GM19452 (cell line): ENCODE measurements at regions not wholly inside any gene's neighbourhood (a gene's known extent, or its start where the extent isn't known, plus 50 kb on each side); places are given as distances from the start of the nearest gene placed in this dataset.

ENCODE experiments used
- ATAC-seq: cut with Tn5 transposase; IDR thresholded peaks from one replicate; pipeline ENCODE4 v1.9.1; 2021; ENCODE audit not compliant: unreplicated experiment

DNA sequence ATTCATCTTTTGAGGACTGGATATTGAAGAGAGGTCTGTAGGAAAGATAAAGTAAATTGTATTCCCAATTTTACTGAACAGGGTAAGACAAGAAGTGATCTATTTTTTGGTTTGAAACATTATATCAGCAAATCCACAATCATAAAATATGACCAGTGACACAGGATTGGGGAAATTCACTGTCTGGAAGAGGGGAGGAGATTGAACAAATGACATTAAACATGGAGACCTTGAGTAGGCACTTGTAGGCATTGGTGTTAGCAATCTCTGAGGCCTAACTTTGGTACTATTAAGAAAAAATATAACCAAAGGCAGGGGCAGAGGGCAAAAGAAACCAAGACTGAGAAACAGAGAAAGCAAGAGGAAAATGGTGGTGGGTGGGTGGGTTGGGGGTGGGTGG lies 132.6 kb upstream of the TMEM161B start:
- no peak for ATAC-seq

DNA sequence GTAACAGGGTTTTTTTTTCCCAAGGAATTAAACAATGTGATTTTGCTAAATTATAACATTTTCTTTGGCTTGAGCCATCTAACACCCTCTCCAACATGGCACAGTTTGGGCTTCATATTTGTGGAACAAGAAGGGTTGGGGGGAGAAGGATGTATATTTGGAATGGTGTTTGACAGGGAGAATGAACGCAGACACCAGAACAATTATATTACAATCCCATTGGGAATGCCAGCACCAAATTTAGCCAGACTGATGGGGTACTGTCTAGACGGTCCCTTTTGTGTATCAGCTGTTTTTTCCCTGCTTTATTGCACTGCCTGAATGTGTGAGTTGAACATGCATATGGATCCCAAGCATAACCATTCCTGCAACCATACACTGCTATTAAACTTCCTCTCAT lies 130.9 kb upstream of the TMEM161B start:
- ATAC-seq, result no peak

DNA sequence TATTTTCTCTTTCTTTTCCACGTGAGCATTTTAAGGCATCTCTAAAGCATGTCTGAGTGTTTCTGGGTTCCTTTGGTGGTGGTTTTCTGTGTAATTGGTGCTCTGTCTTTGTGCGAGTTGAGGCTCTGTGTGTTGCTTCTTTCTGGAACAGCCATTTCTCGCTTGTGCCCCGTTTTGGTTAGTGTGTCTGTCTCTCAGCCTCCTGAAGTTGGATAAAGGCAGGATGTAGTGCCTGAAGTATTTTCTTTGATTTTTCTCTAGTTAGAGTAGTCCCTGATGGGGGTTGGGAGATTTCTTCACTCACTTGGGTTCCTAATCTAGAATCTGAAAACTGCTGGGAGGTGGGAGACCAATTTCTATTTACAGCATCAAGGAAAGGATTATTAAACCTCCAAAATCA lies 129.7 kb upstream of the TMEM161B start:
- ATAC-seq, result no peak

DNA sequence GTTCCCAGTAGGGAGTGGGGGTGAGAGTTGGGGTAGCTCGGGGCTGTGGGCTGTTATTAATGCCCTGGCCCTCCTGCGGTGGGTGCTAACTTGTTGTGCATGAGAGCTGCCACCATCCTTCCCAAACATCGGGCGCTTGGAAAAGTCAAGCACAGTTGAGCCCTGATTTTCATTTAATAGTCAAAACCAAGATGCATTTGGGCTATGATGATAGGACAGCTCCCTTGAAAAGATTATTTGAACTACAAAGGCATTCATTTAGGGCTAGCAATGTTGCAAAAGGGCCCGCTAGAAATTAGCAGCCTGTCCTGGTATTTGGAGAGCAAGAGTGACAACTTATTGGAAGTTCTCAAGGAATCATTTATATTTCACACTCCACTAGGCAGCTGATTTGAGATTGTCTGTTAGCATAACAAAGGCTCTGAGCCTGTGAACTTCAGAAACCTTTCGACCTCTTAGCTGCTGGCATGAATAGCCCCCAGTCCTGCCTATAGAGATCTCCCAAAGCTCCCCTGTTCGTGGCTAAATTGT lies 128.2 kb upstream of the TMEM161B start:
- no peak for ATAC-seq

DNA sequence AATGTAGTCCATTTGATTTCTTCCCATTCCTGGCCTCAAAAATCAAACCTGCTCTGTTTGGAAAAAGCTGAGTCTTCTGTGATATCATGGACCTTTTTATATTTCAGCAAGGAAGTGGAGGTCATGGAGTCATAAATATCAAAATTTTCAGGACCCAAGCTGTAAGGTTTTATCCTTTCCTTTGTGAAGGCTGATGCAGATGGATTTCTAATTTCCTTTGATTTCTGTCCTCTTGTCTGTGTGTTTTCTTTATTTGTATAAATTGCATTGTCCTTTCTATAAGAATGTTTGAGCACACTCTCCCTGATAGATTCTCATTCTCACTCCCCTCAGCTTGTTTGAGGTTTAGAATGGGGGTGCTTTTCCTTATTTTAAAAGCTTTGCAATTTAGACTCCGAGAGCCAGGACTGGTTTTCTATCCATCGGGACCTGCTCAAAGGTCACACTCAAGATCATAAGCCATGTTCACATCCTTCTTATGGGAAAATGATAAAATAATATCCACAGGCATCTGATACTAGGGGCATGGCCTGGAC lies 127.4 kb upstream of the TMEM161B start:
- no peak for ATAC-seq

DNA sequence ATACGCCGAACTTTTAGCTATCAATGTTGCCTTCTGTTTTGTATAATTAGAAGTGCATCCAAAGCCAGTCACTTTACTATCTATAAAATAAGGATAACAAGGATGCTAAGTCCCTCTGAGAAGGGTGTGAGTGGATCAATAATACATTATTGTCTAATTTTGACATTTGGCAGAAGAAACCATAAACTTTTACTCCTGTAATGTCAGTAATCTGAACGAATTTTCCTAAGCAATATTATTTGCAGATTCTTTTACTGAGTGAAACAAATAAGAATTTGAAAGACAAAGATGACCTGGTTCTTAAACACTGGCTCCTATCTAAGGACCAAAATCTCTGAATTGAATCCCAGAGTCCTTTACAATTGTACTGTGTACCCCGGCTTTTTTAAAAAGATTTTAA lies 126.6 kb upstream of the TMEM161B start:
- ATAC-seq, result no peak

DNA sequence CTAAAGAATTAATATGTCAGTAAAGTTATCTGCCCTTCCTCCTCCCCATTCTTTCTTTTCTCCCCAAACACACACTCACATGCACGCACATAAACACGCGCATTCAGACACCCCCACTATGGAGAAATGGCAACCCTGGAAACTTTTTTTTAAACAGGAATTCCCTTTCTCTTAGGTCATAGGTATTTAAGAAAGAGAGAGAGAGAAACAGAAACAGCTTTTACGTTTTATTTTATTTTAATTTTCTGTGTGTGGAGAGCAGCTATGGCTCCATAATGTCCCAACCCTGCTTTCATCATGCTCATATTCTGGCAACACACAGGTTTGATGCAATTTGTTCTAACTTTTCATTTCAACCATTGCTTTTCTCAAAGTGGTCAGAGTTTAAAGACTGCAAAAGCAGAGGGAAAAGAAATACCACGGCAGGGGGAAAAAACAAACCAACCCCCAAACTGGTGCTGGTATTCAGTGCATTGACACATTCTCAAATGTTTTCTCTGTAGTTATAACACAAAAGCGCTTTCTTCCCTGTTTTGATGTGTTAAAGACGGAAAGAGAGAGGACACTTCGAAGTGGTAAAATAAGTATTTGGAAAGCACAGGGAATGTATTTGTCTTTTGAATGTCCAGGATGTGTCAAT lies 126.0 kb upstream of the TMEM161B start:
- ATAC-seq, result no peak

DNA sequence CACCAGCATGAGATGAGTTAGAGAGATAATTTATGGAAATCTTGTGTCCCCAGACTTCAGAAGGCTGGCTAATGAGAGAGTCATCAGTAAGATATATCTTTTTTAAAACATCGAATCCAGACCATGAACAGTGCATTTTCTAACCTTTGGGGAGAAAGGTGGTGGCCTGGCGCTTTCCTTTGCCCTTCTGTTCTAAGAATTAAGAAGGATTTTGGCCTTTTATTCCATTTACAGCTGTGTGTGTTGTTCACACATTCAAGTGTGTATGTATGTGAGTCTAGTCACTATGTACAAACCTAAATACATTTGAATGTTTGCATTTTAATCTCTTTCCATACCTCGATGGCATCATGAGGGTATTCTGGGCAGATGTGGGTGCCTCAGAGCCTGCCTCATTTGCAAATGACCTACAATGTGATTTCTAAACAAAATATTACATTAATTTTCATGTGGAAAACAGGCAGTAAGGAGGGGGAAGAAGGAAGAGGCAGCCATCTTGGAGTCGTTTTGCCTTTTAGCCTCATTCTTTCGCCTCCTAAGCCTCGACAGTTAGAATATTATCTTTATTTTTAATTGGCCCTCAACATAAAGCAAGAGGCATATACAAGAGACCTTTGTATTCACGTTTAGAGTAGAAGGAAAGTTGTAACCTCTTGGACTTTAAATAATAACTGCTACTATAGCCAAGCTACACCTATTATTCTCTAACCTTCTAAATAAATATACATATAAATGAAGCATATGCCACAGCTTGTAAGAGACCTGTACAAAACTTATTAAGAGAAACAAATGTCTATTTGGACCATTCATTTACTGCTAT lies 125.3 kb upstream of the TMEM161B start:
- ATAC-seq, result no peak

DNA sequence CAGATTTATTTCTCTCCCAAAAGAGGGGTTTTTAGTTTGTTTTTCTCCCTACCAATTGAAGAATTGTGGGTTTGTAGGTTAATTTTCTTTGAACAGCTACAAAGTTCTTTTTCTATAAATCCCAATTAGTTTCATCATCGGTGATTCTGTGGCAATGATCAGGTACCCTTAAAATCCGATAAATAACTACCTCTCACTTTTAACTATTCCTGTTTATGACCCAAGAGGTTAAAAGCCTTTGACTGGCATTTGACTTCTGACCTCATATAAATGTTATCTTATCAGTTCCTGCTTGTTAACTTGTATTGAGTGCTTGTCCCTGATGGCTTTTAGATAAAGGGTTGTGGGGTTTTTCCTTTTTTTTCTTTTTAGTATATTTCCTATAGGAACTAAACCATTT lies 124.4 kb upstream of the TMEM161B start:
- no peak for ATAC-seq

DNA sequence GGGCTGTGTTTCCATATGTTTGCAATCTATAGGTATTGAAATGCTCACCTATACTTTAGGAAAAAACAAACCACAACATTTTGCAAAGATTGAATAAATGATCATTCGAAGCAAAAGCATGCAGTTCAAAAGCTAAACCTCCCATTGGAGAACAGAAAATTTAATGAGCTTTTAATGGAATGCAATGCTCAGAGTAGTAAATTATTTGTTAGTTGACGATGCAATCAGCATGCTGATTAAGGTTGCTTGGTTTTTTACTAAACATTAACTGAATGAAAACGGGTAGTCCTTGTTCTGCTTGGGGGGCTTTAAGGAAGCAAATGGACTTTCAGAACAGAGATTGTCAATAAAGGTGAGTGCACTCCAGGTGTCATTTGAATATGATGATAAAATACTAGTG lies 123.3 kb upstream of the TMEM161B start:
- no peak for ATAC-seq

DNA sequence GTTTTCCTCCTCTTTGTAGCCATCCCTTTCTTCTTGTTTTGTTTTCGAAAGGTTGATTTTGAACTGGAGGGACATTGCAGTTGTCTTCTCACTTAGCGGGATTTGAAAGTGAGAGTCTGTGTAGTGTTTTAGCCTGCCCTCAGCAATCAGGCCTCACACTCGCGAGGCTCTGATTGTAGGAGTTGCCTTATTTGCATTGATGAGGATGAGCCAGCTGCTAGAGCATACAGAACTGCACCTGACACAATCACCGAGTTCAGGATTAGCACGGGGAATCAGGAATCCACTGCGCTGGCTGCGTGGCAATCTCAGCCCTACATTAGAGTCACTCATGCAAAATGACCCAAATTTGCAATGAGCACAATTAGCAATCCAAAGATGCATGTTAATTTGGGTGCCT lies 122.5 kb upstream of the TMEM161B start:
- no peak for ATAC-seq

DNA sequence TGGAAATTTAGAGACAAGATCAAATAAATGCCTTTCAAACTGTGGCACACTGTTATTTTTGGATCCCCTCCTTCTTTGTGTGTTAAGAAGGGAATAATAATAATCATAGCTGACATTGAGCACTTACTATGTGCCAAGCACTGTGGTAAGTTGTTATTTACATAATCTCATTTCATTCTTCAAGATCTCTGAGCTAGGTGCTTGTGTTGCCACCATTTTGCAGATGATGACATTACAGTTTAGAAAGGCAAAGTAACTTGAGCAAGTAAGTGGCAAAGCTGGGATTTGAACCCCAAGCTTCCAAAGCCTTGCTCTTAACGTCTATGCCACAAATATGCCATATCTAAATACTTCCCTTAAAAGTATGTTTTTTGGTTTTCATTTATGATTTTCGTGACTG lies 121.8 kb upstream of the TMEM161B start:
- no peak for ATAC-seq

DNA sequence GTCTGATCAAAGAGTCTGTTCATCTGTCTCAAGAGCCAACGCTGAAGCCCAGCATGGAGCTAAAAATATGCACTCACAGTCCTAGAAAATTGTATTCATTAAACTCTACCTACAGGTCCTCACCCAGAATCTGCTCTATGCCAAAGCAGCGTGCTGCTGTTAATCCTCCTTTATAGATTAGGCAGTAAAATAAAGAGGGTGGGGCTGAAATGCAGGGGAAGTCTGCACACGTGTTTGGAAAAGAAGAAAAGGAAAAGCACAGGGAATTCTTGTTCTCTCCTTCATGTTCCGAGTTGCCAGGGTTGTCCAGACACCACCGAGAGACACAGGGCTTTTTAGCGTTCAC lies 121.4 kb upstream of the TMEM161B start:
- no peak for ATAC-seq

DNA sequence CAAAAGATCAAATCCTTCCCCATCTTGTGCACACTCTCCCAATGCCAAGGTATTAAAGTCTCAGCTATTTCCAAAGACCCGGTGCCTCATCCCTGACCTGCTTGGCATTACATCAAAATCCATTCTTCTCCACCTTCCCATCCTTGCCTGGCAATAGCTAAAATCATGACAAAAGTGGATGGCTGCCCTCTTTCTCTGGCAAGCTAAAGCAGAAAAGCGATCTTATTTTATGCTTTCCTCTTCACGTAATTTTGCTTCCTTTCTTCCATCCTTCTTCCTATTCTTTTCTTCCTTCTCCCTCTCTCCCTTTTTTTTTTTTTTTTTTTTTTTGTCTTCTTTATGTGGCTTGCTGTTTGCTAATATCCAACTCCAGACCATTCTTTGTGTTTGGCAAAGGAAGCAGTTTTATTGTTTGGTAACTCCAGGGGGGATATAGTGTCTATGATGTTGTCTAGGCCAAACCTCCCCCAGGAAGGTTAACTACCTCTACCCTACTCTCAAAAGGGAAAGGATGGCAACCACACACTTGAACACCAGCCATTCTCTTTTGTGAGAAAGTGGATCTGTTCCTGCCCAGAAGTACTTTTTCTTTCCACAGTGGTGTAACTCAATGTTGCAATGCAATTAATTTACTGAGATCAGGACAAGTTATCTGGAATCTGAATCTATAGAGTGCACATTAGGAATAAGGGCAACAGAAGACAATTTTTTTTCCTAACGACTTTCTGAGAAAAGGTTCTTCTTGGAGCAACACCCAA lies 120.9 kb upstream of the TMEM161B start:
- ATAC-seq, result no peak

DNA sequence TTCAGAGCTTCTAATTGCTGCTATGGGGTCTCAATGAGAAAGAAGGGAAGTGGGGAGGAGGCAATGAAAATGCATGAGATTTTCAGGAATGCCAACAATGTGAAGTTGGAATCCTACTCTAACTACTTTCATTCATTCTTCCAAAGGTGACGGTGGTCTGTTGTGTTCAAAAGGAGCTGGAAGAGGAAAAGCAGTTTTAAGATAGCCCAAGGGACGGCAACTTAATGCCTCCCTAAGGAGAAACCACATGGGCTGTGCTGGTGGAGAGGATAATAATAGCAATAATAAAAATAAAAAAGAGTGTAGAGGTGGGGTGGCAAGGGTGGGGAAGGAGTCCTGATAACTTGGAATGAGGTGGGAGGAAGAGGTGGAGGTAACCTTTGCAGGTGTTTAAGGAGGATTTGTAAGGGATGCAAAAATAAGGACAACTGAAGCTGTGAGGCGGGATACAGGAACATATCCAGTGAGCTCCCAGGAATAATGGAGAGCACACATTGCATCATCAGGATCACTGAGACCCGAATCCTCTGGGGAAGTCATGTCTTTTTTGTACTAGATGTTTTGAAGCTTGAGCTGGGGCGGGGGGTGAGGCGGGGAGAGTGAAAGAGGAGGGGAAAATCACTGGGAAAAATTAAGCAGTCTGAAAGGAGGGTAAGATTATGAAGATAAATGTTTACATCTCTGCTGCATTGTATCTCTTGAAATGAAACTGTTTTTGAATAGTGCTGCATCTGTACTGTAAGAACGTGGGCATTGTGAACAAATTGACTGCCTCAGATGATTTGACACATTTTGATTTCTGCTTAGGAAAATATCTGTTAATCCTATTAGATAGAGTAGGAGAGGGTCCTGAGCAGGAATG lies 120.1 kb upstream of the TMEM161B start:
- no peak for ATAC-seq

DNA sequence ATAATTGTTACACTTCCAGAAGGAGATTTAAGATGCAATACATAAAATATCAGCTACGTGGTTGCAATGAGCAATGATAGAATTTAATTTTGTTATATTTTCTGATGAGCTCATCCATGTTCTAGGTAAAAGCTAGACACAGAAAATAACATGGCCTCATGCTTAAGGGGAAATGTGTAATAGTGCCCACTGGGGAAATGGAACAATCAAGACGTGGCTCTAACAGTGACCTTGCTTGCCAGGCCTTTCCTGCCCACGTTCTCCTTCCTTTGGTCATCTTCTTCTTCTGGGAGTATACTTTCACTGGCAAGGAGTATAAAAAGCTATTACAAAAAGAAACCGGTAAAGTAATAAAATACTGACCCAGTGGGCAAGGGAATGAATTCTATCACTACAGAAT lies 116.2 kb upstream of the TMEM161B start:
- no peak for ATAC-seq

DNA sequence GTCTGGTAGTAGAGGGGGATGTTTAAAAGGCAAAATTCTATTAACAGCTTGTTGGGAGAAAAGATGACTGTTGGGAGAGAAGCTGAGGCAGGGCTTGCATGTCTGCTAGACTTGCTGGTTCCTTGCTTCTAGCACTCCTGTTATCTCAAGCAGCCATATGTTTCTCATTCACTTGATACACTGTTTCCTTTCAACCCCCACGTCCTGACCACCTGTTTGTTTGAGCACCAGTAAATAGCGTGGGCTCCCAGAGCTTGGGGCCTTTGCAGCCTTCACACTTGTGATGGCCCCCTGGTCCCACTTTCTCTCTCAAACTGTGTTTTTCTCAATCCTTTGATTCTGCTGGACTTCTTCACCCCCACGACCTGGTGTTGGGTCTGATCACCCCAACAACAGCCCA lies 111.7 kb upstream of the TMEM161B start:
- no peak for ATAC-seq

DNA sequence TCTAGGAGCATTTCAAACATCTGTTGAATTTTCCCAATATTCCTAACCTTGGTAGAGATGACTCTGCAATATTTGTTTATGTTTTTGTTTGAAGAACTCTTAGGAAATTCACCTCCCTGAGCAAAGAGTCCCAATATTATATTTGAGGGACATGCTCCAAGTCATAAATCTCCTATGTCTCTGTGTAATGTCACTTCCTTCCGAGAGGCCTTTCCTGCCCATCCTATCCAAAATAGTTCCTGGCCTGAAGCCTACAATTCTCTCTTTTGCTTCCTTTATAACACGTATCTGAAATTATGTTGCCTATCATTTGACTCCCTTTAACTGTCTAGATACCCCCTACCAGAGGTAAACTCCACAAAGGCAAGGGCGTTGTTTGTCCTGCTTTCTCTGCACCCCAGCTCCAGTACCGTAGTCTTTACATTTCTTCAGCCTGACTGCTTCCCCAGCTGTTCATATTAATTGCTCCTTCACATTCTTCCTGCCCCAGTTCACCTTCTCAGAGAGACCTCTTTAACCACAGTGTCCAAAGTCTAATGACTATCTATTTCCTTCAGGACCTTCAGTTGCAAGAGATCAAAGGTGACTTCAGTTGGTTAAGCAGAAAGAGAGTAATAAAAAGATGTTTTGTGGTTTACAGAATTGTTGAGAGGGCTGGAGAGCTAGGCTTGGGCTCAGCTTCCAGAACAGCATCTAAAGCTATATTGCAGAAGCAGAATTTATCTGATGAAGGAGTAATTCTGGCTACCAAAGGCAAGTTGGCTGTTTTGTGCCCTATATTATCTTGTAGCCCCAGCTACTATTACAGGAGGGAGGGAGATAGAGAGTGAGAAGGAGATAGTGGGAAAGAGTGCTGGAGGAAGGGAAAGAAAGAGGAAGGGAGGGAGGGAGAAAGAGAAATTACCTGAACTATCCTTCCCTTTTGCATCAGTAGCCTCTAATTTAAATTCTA lies 109.3 kb upstream of the TMEM161B start:
- ATAC-seq, result no peak

DNA sequence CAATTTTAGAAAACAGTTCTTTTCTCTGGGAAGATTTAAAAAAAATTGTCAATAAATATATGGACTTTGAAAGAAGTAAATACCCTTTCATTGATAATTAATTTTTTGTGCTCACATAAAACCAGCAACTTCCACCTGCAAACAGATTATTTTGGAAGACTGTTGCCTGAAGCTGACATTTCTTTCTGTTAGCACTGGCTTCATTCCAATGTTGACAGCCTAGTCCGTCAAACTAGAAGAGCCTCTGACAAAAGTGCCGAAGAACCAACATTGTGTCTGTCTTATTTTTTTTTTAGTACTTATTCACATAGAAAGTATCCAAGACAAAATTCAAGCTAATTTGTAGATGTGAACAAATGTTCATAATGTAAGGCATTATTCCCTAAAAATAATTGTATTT lies 108.6 kb upstream of the TMEM161B start:
- ATAC-seq, result no peak

DNA sequence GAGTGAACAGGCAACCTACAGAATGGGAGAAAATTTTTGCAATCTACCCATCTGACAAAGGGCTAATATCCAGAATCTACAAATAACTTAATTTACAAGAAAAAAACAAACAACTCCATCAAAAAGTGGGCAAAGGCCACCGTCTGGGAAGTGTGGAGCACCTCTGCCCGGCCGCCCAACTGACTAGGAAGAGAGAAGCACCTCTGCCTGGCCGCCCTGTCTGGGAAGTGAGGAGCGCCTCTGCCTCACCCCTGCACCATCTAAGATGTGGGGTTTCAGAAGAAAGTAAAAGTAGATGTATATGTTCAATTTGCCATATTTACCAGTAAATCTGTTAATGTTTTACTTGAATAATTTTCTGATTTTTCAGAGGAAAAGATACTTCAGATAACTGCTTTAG lies 108.1 kb upstream of the TMEM161B start:
- no peak for ATAC-seq
